ENCODE measurements at regions not wholly inside any gene's neighbourhood (a gene's known extent, or its start where the extent isn't known, plus 50 kb on each side); places are given as distances from the start of the nearest gene placed in this dataset.

DNA sequence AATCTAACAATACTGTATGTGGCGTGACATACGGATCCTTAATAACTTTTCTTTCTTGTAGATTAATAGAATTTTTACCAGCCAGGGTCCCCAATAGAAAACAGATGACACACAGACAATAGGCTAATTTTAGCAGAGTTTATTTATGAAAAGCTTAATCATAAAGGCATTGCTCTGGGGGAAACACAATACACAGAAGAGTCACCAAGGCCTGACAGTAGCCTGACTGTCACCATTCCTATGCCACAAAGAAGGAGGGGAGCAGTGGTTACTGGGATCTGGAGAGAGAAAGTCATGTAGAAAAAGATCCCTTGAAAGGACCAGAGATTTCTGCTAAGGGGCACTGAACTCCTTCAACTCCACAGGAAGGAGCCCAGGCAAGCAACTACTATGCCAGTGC lies 139.5 kb downstream of the METTL4 start:
- WGBS, result 94% methylated on average over 2 of the region's 2 CpGs
- H3K4me3 ChIP-seq (ENCODE audit: low read depth in 1 of 3, low read length in 3 of 3), result no peak overlapping the region
- H3K9me3 ChIP-seq (ENCODE audit: control insufficient read depth in 4 of 4, low read length in 3 of 4), result peaks cover 0 to 5% (median 5%) of the 10 kb centered on the region in 4 donors
- H3K4me1 ChIP-seq (ENCODE audit: control insufficient read depth in 4 of 4, insufficient read depth in 4 of 4, low read length in 3 of 4), result no peaks in the 10 kb centered on the region
- DNase-seq (ENCODE audit: low spot score), result no peak
- no peak overlapping the region for H3K9ac ChIP-seq (ENCODE audit: low read depth in 1 of 2, low read length in 2 of 2)
- H3K27me3 ChIP-seq (ENCODE audit: control insufficient read depth in 4 of 4, insufficient read depth in 4 of 4, low read length in 3 of 4), result no peaks in the 10 kb centered on the region
- H3K36me3 ChIP-seq (ENCODE audit: control insufficient read depth in 4 of 4, insufficient read depth in 3 of 4, low read depth in 1 of 4, low read length in 3 of 4), result no peaks in the 10 kb centered on the region
- no peak overlapping the region for H3K27ac ChIP-seq (ENCODE audit: low read depth in 1 of 2, low read length in 2 of 2)
- TF ChIP-seq YY1 (IDR thresholded peaks at IDR 0.05) (no peak), FOXA1 (IDR thresholded peaks at IDR 0.05) (no peak), GABPA (IDR thresholded peaks at IDR 0.05 in 1 of 2, conservative IDR thresholded peaks at IDR 0.05 in 1 of 2) (no peak), SP1 (IDR thresholded peaks at IDR 0.05) (no peak), FOXA2 (IDR thresholded peaks at IDR 0.05) (no peak), NR2F2 (IDR thresholded peaks at IDR 0.05) (no peak), RXRA (IDR thresholded peaks at IDR 0.05) (no peak), HNF4A (conservative IDR thresholded peaks at IDR 0.05) (no peak), RAD21 (IDR thresholded peaks at IDR 0.05) (no peak), TAF1 (conservative IDR thresholded peaks at IDR 0.05) (no peak)
- TF ChIP-seq, protein P1, sequence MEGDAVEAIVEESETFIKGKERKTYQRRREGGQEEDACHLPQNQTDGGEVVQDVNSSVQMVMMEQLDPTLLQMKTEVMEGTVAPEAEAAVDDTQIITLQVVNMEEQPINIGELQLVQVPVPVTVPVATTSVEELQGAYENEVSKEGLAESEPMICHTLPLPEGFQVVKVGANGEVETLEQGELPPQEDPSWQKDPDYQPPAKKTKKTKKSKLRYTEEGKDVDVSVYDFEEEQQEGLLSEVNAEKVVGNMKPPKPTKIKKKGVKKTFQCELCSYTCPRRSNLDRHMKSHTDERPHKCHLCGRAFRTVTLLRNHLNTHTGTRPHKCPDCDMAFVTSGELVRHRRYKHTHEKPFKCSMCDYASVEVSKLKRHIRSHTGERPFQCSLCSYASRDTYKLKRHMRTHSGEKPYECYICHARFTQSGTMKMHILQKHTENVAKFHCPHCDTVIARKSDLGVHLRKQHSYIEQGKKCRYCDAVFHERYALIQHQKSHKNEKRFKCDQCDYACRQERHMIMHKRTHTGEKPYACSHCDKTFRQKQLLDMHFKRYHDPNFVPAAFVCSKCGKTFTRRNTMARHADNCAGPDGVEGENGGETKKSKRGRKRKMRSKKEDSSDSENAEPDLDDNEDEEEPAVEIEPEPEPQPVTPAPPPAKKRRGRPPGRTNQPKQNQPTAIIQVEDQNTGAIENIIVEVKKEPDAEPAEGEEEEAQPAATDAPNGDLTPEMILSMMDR (IDR thresholded peaks at IDR 0.05; ENCODE audit: low read depth, low read length, missing input control), result no peak
- TF ChIP-seq, protein P2, sequence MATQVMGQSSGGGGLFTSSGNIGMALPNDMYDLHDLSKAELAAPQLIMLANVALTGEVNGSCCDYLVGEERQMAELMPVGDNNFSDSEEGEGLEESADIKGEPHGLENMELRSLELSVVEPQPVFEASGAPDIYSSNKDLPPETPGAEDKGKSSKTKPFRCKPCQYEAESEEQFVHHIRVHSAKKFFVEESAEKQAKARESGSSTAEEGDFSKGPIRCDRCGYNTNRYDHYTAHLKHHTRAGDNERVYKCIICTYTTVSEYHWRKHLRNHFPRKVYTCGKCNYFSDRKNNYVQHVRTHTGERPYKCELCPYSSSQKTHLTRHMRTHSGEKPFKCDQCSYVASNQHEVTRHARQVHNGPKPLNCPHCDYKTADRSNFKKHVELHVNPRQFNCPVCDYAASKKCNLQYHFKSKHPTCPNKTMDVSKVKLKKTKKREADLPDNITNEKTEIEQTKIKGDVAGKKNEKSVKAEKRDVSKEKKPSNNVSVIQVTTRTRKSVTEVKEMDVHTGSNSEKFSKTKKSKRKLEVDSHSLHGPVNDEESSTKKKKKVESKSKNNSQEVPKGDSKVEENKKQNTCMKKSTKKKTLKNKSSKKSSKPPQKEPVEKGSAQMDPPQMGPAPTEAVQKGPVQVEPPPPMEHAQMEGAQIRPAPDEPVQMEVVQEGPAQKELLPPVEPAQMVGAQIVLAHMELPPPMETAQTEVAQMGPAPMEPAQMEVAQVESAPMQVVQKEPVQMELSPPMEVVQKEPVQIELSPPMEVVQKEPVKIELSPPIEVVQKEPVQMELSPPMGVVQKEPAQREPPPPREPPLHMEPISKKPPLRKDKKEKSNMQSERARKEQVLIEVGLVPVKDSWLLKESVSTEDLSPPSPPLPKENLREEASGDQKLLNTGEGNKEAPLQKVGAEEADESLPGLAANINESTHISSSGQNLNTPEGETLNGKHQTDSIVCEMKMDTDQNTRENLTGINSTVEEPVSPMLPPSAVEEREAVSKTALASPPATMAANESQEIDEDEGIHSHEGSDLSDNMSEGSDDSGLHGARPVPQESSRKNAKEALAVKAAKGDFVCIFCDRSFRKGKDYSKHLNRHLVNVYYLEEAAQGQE (IDR thresholded peaks at IDR 0.05), result no peak
- TF ChIP-seq, protein P3, sequence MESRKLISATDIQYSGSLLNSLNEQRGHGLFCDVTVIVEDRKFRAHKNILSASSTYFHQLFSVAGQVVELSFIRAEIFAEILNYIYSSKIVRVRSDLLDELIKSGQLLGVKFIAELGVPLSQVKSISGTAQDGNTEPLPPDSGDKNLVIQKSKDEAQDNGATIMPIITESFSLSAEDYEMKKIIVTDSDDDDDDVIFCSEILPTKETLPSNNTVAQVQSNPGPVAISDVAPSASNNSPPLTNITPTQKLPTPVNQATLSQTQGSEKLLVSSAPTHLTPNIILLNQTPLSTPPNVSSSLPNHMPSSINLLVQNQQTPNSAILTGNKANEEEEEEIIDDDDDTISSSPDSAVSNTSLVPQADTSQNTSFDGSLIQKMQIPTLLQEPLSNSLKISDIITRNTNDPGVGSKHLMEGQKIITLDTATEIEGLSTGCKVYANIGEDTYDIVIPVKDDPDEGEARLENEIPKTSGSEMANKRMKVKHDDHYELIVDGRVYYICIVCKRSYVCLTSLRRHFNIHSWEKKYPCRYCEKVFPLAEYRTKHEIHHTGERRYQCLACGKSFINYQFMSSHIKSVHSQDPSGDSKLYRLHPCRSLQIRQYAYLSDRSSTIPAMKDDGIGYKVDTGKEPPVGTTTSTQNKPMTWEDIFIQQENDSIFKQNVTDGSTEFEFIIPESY (IDR thresholded peaks at IDR 0.05), result no peak

DNA sequence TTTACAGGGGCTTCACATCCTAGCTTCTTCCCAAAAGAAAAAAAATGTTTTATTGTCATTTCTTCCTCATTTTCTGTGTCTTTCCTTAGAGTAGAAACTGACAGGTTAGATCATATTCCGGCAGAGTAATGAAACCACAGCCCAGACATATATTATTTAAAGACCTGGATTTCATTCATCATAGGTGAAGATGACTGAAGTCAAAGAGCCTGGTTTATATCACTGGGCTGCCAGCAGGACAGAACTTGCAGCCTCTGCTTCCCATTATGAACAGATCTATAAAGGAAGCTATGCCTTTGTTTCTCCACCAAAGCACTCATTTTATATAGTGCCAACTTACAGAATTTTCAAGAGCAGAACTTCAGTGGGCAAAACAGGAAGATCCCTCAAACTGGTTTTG lies 137.9 kb downstream of the METTL4 start:
- Histone ChIP-seq H3K4me3 (ENCODE audit: low read depth in 1 of 3, low read length in 3 of 3) (no peak overlapping the region), H3K27me3 (ENCODE audit: control insufficient read depth in 4 of 4, insufficient read depth in 4 of 4, low read length in 3 of 4) (no peaks in the 10 kb centered on the region), H3K27ac (ENCODE audit: low read depth in 1 of 2, low read length in 2 of 2) (no peak overlapping the region), H3K9ac (ENCODE audit: low read depth in 1 of 2, low read length in 2 of 2) (no peak overlapping the region), H3K9me3 (ENCODE audit: control insufficient read depth in 4 of 4, low read length in 3 of 4) (peaks cover 0 to 5% (median 5%) of the 10 kb centered on the region in 4 donors), H3K36me3 (ENCODE audit: control insufficient read depth in 4 of 4, insufficient read depth in 3 of 4, low read depth in 1 of 4, low read length in 3 of 4) (no peaks in the 10 kb centered on the region), H3K4me1 (ENCODE audit: control insufficient read depth in 4 of 4, insufficient read depth in 4 of 4, low read length in 3 of 4) (no peaks in the 10 kb centered on the region)
- TF ChIP-seq, protein P3 (IDR thresholded peaks at IDR 0.05), result no peak
- TF ChIP-seq RAD21 (IDR thresholded peaks at IDR 0.05) (no peak), FOXA1 (IDR thresholded peaks at IDR 0.05) (no peak), NR2F2 (IDR thresholded peaks at IDR 0.05) (no peak), EGR1 (IDR thresholded peaks at IDR 0.05; ENCODE audit: low read depth in 2 of 2) (no peak)
- TF ChIP-seq, protein P4, sequence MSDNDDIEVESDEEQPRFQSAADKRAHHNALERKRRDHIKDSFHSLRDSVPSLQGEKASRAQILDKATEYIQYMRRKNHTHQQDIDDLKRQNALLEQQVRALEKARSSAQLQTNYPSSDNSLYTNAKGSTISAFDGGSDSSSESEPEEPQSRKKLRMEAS (IDR thresholded peaks at IDR 0.05), result no peak
- TF ChIP-seq, protein P5, sequence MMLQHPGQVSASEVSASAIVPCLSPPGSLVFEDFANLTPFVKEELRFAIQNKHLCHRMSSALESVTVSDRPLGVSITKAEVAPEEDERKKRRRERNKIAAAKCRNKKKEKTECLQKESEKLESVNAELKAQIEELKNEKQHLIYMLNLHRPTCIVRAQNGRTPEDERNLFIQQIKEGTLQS (IDR thresholded peaks at IDR 0.05), result no peak
- no peak for DNase-seq (ENCODE audit: low spot score)
- WGBS, result 85% methylated on average over 1 of the region's 1 CpG
